OCI-LY7 (cell line): ENCODE measurements at regions not wholly inside any gene's neighbourhood (a gene's known extent, or its start where the extent isn't known, plus 50 kb on each side); places are given as distances from the start of the nearest gene placed in this dataset.
"Not testable (repeated sequence)": the region's sequence is repeated elsewhere in the genome, so short reads cannot be mapped to it uniquely, and the experiment has no call there.

Source experiments
- BruUV-seq: library from RNA; stranded (reverse); fragments of 400-500 nt; replicated peaks from 2 replicates; lab custom pipeline; 2021; lab: Mats Ljungman, UMichigan
- CTCF ChIA-PET: fragments of 300-600 bp; sonication (Branson Sonifier 250); formaldehyde crosslinking; loops from one replicate; lab custom pipeline; 2022; ENCODE audit warnings: antibody characterized with exemption; ENCODE audit not compliant: unreplicated experiment; lab: Charles Lee
- POLR2A ChIA-PET: fragments of 300-600 bp; sonication (Branson Sonifier 250); formaldehyde crosslinking; loops from one replicate; lab custom pipeline; 2022; ENCODE audit warnings: antibody characterized with exemption; lab: Charles Lee
- DNase-seq: peaks from one replicate; pipeline ENCODE4 v3.0.0-alpha.2; 2015; ENCODE audit warnings: low spot score
- H2AFZ ChIP-seq: fragments of 200-600 bp; sonication (generic), shearing (Covaris generic); 2 replicates; pipeline ENCODE4 v1.6.1; 2014; ENCODE audit warnings: mild to moderate bottlenecking, antibody characterized with exemption, low read length, moderate library complexity
- H3K27ac ChIP-seq: fragments of 200-600 bp; sonication (generic); 2 replicates; pipeline ENCODE4 v1.5.1; 2014; ENCODE audit warnings: mixed run types, low read depth, mild to moderate bottlenecking, moderate library complexity, low read length, inconsistent platforms; ENCODE audit not compliant: poor library complexity, severe bottlenecking
- H3K36me3 ChIP-seq: fragments of 200-600 bp; sonication (generic); 2 replicates; pipeline ENCODE4 v1.6.1; 2014; ENCODE audit warnings: mild to moderate bottlenecking, antibody characterized with exemption, low read length, moderate library complexity, mixed read lengths; ENCODE audit not compliant: insufficient read depth
- H3K4me1 ChIP-seq: fragments of 200-600 bp; sonication (generic); 2 replicates; pipeline ENCODE4 v1.5.1; 2014; ENCODE audit warnings: mild to moderate bottlenecking, low read length; ENCODE audit not compliant: insufficient read depth, poor library complexity, severe bottlenecking
- H3K4me2 ChIP-seq: fragments of 200-600 bp; sonication (generic); 2 replicates; pipeline ENCODE4 v1.6.1; 2014; ENCODE audit warnings: mild to moderate bottlenecking, low read length
- H3K4me3 ChIP-seq: fragments of 200-600 bp; sonication (generic); 2 replicates; pipeline ENCODE4 v1.5.1; 2014; ENCODE audit warnings: mild to moderate bottlenecking, low read depth, low read length; ENCODE audit not compliant: poor library complexity, severe bottlenecking
- H3K79me2 ChIP-seq: fragments of 200-600 bp; sonication (generic); 2 replicates; pipeline ENCODE4 v1.6.1; 2016; ENCODE audit warnings: low read depth, mild to moderate bottlenecking, low read length, moderate library complexity, mixed read lengths; ENCODE audit not compliant: insufficient read depth
- H3K9me2 ChIP-seq: fragments of 200-600 bp; sonication (generic); 2 replicates; pipeline ENCODE4 v1.6.1; 2016; ENCODE audit warnings: mild to moderate bottlenecking, low read length, mixed read lengths; ENCODE audit not compliant: insufficient read depth
- H3K9me3 ChIP-seq: fragments of 200-600 bp; sonication (generic); 2 replicates; pipeline ENCODE4 v1.6.1; 2014; ENCODE audit warnings: mild to moderate bottlenecking, mixed run types, low read length, mixed read lengths
- H4K20me1 ChIP-seq: fragments of 200-600 bp; sonication (generic); 2 replicates; pipeline ENCODE4 v1.6.1; 2014; ENCODE audit warnings: mild to moderate bottlenecking, antibody characterized with exemption, low read length, moderate library complexity, mixed read lengths; ENCODE audit not compliant: insufficient read depth
- CTCF ChIP-seq: fragments of 200-600 bp; sonication (generic); conservative IDR thresholded peaks from 2 replicates; pipeline ENCODE4 v1.5.1; 2014; ENCODE audit warnings: mild to moderate bottlenecking, antibody characterized with exemption, low read length, moderate library complexity, mixed read lengths
- EZH2phosphoT487 ChIP-seq: fragments of 200-600 bp; sonication (generic); IDR thresholded peaks from 2 replicates; pipeline ENCODE4 v1.6.1; 2018; ENCODE audit warnings: low read depth, borderline replicate concordance, mild to moderate bottlenecking, mixed run types, antibody characterized with exemption, low read length, moderate library complexity, mixed read lengths
- intact Hi-C: fragments of 100-400 bp; cut with micrococcal nuclease; formaldehyde crosslinking; loops from one replicate; pipeline ENCODE4 v1.10.0; 2022; ENCODE audit not compliant: unreplicated experiment

GRCh38 chr14:28308734-28309133, 457.9 kb upstream of the FOXG1 start:
- ChIA-PET CTCF (no interaction called here), POLR2A (interaction anchor here (0.6 kb wide), 1 partner anchor 936 kb away, joined by 3 read pairs; no protein-coding TSS in a partner anchor)
- no peak overlapping the region for H3K27ac ChIP-seq
- no peak for TF ChIP-seq CTCF
- no peak for TF ChIP-seq EZH2phosphoT487
- no peaks in the 10 kb centered on the region for H3K4me1 ChIP-seq
- intact Hi-C loops: no loop called here
- no peak overlapping the region for H2AFZ ChIP-seq
- no peaks in the 10 kb centered on the region for H3K36me3 ChIP-seq
- H4K20me1 ChIP-seq: no peaks in the 10 kb centered on the region
- H3K79me2 ChIP-seq: no peaks in the 10 kb centered on the region
- BruUV-seq: no TSS peak
- H3K9me3 ChIP-seq: peaks cover 26% of the 10 kb centered on the region; the same call in 1 of the 2 replicates
- DNase-seq: no peak
- no peak overlapping the region for H3K4me3 ChIP-seq
- H3K4me2 ChIP-seq: no peak overlapping the region
- no peaks in the 10 kb centered on the region for H3K9me2 ChIP-seq

GRCh38 chr14:28317890-28318675, 448.5 kb upstream of the FOXG1 start:
- POLR2A ChIA-PET, H3K4me2 ChIP-seq, H3K79me2 ChIP-seq, H3K4me1 ChIP-seq, H4K20me1 ChIP-seq, H3K9me2 ChIP-seq, H2AFZ ChIP-seq, H3K27ac ChIP-seq, H3K9me3 ChIP-seq, H3K4me3 ChIP-seq, CTCF ChIA-PET, intact Hi-C loops, H3K36me3 ChIP-seq, BruUV-seq, DNase-seq: not testable (repeated sequence)

- intact Hi-C loops: no loop called here
- Histone ChIP-seq H3K9me2 (no peaks in the 10 kb centered on the region), H3K36me3 (no peaks in the 10 kb centered on the region), H3K4me2 (no peak overlapping the region), H4K20me1 (no peaks in the 10 kb centered on the region), H3K9me3 (0 out of 2 replicates have a peak, but pooled peaks cover 3% of the 10 kb centered on the region), H3K4me1 (no peaks in the 10 kb centered on the region), H3K27ac (no peak overlapping the region), H3K4me3 (no peak overlapping the region), H3K79me2 (no peaks in the 10 kb centered on the region), H2AFZ (no peak overlapping the region)
- BruUV-seq: no TSS peak
- DNase-seq: no peak
- CTCF ChIA-PET: interaction anchor here (0.6 kb wide), 1 partner anchor 96 kb away, joined by 3 read pairs; no protein-coding TSS in a partner anchor
- POLR2A ChIA-PET: no interaction called here
- TF ChIP-seq EZH2phosphoT487: no peak
- no peak for TF ChIP-seq CTCF
Measured at GRCh38 chr14:28321475-28322244, 444.9 kb upstream of the FOXG1 start.
